Right forelimb (tissue), 1 donor: ENCODE measurements at regions not wholly inside any gene's neighbourhood (a gene's known extent, or its start where the extent isn't known, plus 50 kb on each side); places are given as distances from the start of the nearest gene placed in this dataset.
"Not testable (repeated sequence)": the region's sequence is repeated elsewhere in the genome, so short reads cannot be mapped to it uniquely, and the experiment has no call there.

Experiments
- DNase-seq: peaks from one replicate; pipeline ENCODE4 v3.0.0-alpha.2; 2018

- no peak for DNase-seq
Observed at GRCh38 chr9:84512493-84512892, 157.0 kb upstream of the NTRK2 start.

GRCh38 chr9:84513473-84513872 lies 156.1 kb upstream of the NTRK2 start:
- DNase-seq, result no peak

- no peak for DNase-seq
Observed at GRCh38 chr9:84513979-84514378, 155.6 kb upstream of the NTRK2 start.

- DNase-seq, result no peak
Observed at GRCh38 chr9:84514421-84514820, 155.1 kb upstream of the NTRK2 start.

- no peak for DNase-seq
Observed at GRCh38 chr9:84517026-84517425, 152.5 kb upstream of the NTRK2 start.

GRCh38 chr9:84519413-84519812 lies 150.1 kb upstream of the NTRK2 start:
- no peak for DNase-seq

- DNase-seq, result no peak
Observed at GRCh38 chr9:84521208-84521607, 148.3 kb upstream of the NTRK2 start.

GRCh38 chr9:84526211-84526610 lies 143.3 kb upstream of the NTRK2 start:
- not testable (repeated sequence) for DNase-seq

- not testable (repeated sequence) for DNase-seq
Observed at GRCh38 chr9:84527060-84527720, 142.3 kb upstream of the NTRK2 start.

GRCh38 chr9:84535973-84536372 lies 133.6 kb upstream of the NTRK2 start:
- DNase-seq, result not testable (repeated sequence)

- DNase-seq, result no peak
Observed at GRCh38 chr9:84538879-84539278, 130.7 kb upstream of the NTRK2 start.

GRCh38 chr9:84542554-84542953 lies 127.0 kb upstream of the NTRK2 start:
- no peak for DNase-seq

- no peak for DNase-seq
Observed at GRCh38 chr9:84554069-84554664, 115.4 kb upstream of the NTRK2 start.

- no peak for DNase-seq
Observed at GRCh38 chr9:84556556-84556955, 113.0 kb upstream of the NTRK2 start.

- DNase-seq, result no peak
Observed at GRCh38 chr9:84557751-84558150, 111.8 kb upstream of the NTRK2 start.

- no peak for DNase-seq
Observed at GRCh38 chr9:84563691-84564090, 105.8 kb upstream of the NTRK2 start.

GRCh38 chr9:84567805-84568204 lies 101.7 kb upstream of the NTRK2 start:
- no peak for DNase-seq

GRCh38 chr9:84570482-84571154 lies 98.9 kb upstream of the NTRK2 start:
- no peak for DNase-seq

GRCh38 chr9:84573083-84573482 lies 96.4 kb upstream of the NTRK2 start:
- no peak for DNase-seq

GRCh38 chr9:84575705-84576104 lies 93.8 kb upstream of the NTRK2 start:
- DNase-seq, result no peak

- no peak for DNase-seq
Observed at GRCh38 chr9:84583866-84584265, 85.7 kb upstream of the NTRK2 start.

- DNase-seq, result no peak
Observed at GRCh38 chr9:84586662-84587061, 82.9 kb upstream of the NTRK2 start.

GRCh38 chr9:84587153-84587552 lies 82.4 kb upstream of the NTRK2 start:
- no peak for DNase-seq

GRCh38 chr9:84589542-84589941 lies 80.0 kb upstream of the NTRK2 start:
- DNase-seq, result no peak
